ENCODE measurements at regions not wholly inside any gene's neighbourhood (a gene's known extent, or its start where the extent isn't known, plus 50 kb on each side); places are given as distances from the start of the nearest gene placed in this dataset.

DNA sequence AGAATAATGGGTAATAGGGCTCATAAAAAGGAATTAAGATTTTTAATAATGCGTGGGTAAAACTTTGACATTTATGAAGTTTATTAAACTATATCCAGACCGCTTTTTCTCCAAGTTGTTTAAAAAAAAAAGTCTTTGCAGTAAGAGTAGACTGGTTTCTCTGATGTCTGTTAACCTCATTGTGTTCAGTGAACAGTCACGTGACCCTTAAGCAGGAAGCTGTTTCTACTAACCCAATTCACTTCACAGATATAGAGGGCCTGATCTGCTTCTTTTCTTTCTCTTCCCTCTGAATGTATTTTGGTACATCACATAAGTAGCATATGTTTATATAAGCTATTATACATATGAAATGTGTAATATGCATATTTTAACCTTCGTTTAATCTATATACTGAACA, 1011.3 kb upstream of the CELF4 start:
- Histone ChIP-seq H3K23me2 (ENCODE audit: low read depth, low read length) (no peaks in the 10 kb centered on the region), H2BK12ac (ENCODE audit: low read depth, low read length) (no peak overlapping the region), H3K56ac (replicated peaks; ENCODE audit: insufficient read length, low read depth, low read length) (no peak overlapping the region), H3K36me3 (ENCODE audit: control insufficient read depth in 2 of 4, insufficient read depth in 4 of 4, low read length in 3 of 4) (no peaks in the 10 kb centered on the region), H2AK5ac (ENCODE audit: low read depth, low read length) (no peak overlapping the region), H3K9me3 (ENCODE audit: insufficient read depth in 2 of 2, low read depth in 1 of 2, low read length in 1 of 2) (no peaks in the 10 kb centered on the region), H3K18ac (ENCODE audit: extremely low read depth, low read length) (no peak overlapping the region), H3K4ac (replicated peaks; ENCODE audit: insufficient read length, low read depth, low read length) (no peak overlapping the region), H3K27me3 (replicated peaks in 1 of 4; ENCODE audit: control insufficient read depth in 3 of 4, extremely low read depth in 1 of 4, insufficient read depth in 3 of 4, low read length in 3 of 4) (no peaks in the 10 kb centered on the region), H4K20me1 (replicated peaks in 1 of 2; ENCODE audit: control insufficient read depth in 1 of 2, insufficient read depth in 2 of 2, low read length in 2 of 2) (no peaks in the 10 kb centered on the region), H2BK20ac (ENCODE audit: low read length) (no peak overlapping the region), H3K79me1 (ENCODE audit: low read depth, low read length) (no peaks in the 10 kb centered on the region), H3K23ac (ENCODE audit: insufficient read length) (no peak overlapping the region), H3K27ac (ENCODE audit: low read depth, low read length) (no peak overlapping the region), H3K4me2 (ENCODE audit: insufficient read depth in 1 of 2, low read depth in 2 of 2, low read length in 2 of 2) (no peak overlapping the region), H3K14ac (ENCODE audit: insufficient read length) (no peak overlapping the region), H2AFZ (ENCODE audit: low read length) (no peak overlapping the region), H3K4me1 (replicated peaks in 1 of 4; ENCODE audit: control insufficient read depth in 3 of 4, insufficient read depth in 4 of 4, low read length in 3 of 4) (no peaks in the 10 kb centered on the region), H2BK120ac (replicated peaks; ENCODE audit: low read depth, low read length) (no peak overlapping the region), H4K5ac (ENCODE audit: insufficient read length, low read depth, low read length) (no peak overlapping the region), H3K79me2 (ENCODE audit: control insufficient read depth in 1 of 2, insufficient read depth in 2 of 2, low read length in 2 of 2) (no peaks in the 10 kb centered on the region), H4K8ac (ENCODE audit: extremely low read depth, insufficient read depth, low read length) (no peak overlapping the region), H4K91ac (replicated peaks; ENCODE audit: insufficient read length, low read length) (no peak overlapping the region), H2BK5ac (ENCODE audit: low read depth, low read length) (no peak overlapping the region), H2BK15ac (ENCODE audit: low read length) (no peak overlapping the region), H3K4me3 (ENCODE audit: extremely low read depth in 1 of 4, insufficient read depth in 2 of 4, low read depth in 3 of 4, low read length in 4 of 4) (no peak overlapping the region), H3K9ac (replicated peaks in 1 of 4; ENCODE audit: extremely low read depth in 1 of 4, low read depth in 3 of 4, low read length in 3 of 4) (no peak overlapping the region)
- DNase-seq (ENCODE audit: low read depth in 1 of 2, low spot score in 2 of 2) = no peak
- 93% methylated on average over 4 of the region's 4 CpGs; no CpG with 5 or more reads in 1 of the 2 experiments for WGBS, 2 experiments (ENCODE audit: extremely low coverage in 1 of 2, insufficient coverage in 1 of 2, insufficient read length in 1 of 2, insufficient replicate concordance in 2 of 2, low coverage in 1 of 2, low lambda C conversion rate in 2 of 2, missing lambda C conversion rate in 1 of 2)
- ChIA-PET POLR2A (ENCODE audit: partially characterized antibody) (no interaction called here), CTCF (ENCODE audit: partially characterized antibody) (no interaction called here)
- FAIRE-seq = no peak
- TF ChIP-seq POLR2AphosphoS5 (IDR thresholded peaks at IDR 0.05; ENCODE audit: low read depth, low read length) (no peak), BRCA1 (IDR thresholded peaks at IDR 0.05; ENCODE audit: low read depth, low read length) (no peak), CTCF (IDR thresholded peaks at IDR 0.05; ENCODE audit: control extremely low read depth in 1 of 3, insufficient read depth in 1 of 3, low read depth in 1 of 3, low read length in 3 of 3) (no peak), KDM5A (IDR thresholded peaks at IDR 0.05; ENCODE audit: low read length) (no peak), GABPA (IDR thresholded peaks at IDR 0.05; ENCODE audit: borderline replicate concordance, insufficient read depth, low read length) (no peak), CEBPB (IDR thresholded peaks at IDR 0.05; ENCODE audit: low read depth, low read length) (no peak), POLR2A (IDR thresholded peaks at IDR 0.05; ENCODE audit: control extremely low read depth in 1 of 2, low read depth in 2 of 2, low read length in 2 of 2) (no peak), FOSL1 (IDR thresholded peaks at IDR 0.05; ENCODE audit: insufficient read depth, low read depth, low read length) (no peak), ATF3 (IDR thresholded peaks at IDR 0.05; ENCODE audit: insufficient read depth, low read depth, low read length) (no peak), NRF1 (IDR thresholded peaks at IDR 0.05; ENCODE audit: low read depth, low read length) (no peak), KDM1A (IDR thresholded peaks at IDR 0.05; ENCODE audit: borderline replicate concordance, low read length) (no peak)

All from H1 (cell line).